Lower leg skin (tissue), 3 donors: ENCODE measurements at regions not wholly inside any gene's neighbourhood (a gene's known extent, or its start where the extent isn't known, plus 50 kb on each side); places are given as distances from the start of the nearest gene placed in this dataset.

Source experiments
- CTCF ChIP-seq, 3 donors: fragments of 450-650 bp; IDR thresholded peaks; one replicate each; pipeline ENCODE4 v1.5.1; 2016; ENCODE audit warnings: antibody characterized with exemption in 3 of 3, mild to moderate bottlenecking in 3 of 3, moderate library complexity in 2 of 3
- POLR2A ChIP-seq, 2 donors: fragments of 450-650 bp; IDR thresholded peaks; one replicate each; pipeline ENCODE4 v1.6.1; 2016 to 2017; ENCODE audit warnings: antibody characterized with exemption in 2 of 2, mild to moderate bottlenecking in 1 of 2, moderate library complexity in 1 of 2

GRCh38 chrX:99137488-99137887, 1272.6 kb downstream of the PCDH19 start:
- TF ChIP-seq CTCF (IDR thresholded peaks at IDR 0.05) = no peak
- TF ChIP-seq POLR2A (IDR thresholded peaks at IDR 0.05) = no peak
